ENCODE measurements at regions not wholly inside any gene's neighbourhood (a gene's known extent, or its start where the extent isn't known, plus 50 kb on each side); places are given as distances from the start of the nearest gene placed in this dataset.

DNA sequence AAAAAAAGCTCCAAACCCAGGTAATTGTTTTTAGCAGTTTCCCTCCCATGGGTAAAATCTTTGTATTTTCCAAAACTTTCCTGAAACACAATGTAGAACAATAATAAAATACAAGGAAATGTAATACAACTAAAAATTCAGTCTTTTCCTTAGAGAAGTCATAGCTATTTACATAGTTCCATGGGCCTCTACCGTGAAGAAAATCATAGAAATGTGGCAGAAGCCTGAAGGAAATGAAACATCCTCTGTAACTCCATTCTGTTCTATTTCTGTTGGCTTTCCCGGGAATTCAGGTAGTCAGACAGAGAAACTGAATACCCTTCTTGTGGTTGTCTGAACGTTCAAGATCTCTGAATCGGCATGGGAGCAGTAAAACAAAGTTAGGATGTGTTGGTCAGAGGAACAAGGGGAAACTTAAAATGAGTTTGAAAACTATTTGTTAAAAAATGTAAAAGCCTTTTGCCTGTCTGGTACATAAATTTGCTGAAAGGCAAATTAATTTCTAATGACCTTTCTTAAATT, 202.4 kb upstream of the ZNF608 start:
- H3K27ac ChIP-seq = no peak overlapping the region
- H3K36me3 ChIP-seq = no peaks in the 10 kb centered on the region
- DNase-seq = no peak
- H3K4me3 ChIP-seq = no peak overlapping the region
- intact Hi-C loops (cut with DNase I) = no loop called here
- no peaks in the 10 kb centered on the region for H3K4me1 ChIP-seq
- TF ChIP-seq EP300 (IDR thresholded peaks at IDR 0.05) (no peak), POLR2A (IDR thresholded peaks at IDR 0.05) (no peak), POLR2AphosphoS5 (IDR thresholded peaks at IDR 0.05) (no peak)
- TF ChIP-seq, protein P1, sequence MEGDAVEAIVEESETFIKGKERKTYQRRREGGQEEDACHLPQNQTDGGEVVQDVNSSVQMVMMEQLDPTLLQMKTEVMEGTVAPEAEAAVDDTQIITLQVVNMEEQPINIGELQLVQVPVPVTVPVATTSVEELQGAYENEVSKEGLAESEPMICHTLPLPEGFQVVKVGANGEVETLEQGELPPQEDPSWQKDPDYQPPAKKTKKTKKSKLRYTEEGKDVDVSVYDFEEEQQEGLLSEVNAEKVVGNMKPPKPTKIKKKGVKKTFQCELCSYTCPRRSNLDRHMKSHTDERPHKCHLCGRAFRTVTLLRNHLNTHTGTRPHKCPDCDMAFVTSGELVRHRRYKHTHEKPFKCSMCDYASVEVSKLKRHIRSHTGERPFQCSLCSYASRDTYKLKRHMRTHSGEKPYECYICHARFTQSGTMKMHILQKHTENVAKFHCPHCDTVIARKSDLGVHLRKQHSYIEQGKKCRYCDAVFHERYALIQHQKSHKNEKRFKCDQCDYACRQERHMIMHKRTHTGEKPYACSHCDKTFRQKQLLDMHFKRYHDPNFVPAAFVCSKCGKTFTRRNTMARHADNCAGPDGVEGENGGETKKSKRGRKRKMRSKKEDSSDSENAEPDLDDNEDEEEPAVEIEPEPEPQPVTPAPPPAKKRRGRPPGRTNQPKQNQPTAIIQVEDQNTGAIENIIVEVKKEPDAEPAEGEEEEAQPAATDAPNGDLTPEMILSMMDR (IDR thresholded peaks at IDR 0.05) = no peak
- 46 to 58% methylated on average over 4 of the region's 4 CpGs for WGBS, 2 donors
- no peaks in the 10 kb centered on the region for H3K9me3 ChIP-seq
- no peaks in the 10 kb centered on the region for H3K27me3 ChIP-seq

DNA sequence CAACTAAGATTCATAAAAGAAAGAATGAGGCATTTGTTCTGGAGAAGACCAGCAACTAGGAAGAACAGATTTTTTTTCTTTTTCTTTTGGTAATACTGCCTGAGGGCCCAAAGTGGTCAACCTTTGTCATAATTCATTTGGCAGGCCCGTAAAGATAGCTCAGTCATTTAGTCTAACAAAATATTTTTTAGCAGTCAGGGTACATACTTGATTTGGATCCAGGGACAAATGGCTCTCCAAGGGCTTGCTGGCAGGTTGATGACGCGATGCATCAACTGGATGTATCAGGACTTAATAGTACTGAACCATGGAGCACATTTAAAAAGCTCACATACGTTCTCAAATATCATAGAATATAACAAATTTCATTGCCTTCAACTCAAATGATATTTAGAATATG, 203.4 kb upstream of the ZNF608 start:
- TF ChIP-seq EP300 (IDR thresholded peaks at IDR 0.05) (no peak), POLR2AphosphoS5 (IDR thresholded peaks at IDR 0.05) (peak in 2 of 4 donors; percentile 15 to 22)
- Histone ChIP-seq H3K4me3 (no peak overlapping the region), H3K4me1 (no peaks in the 10 kb centered on the region), H3K27ac (no peak overlapping the region), H3K36me3 (no peaks in the 10 kb centered on the region), H3K9me3 (no peaks in the 10 kb centered on the region), H3K27me3 (no peaks in the 10 kb centered on the region)
- WGBS, 2 donors = 91% methylated on average over 4 of the region's 4 CpGs
- DNase-seq = no peak
- intact Hi-C loops (cut with DNase I) = no loop called here

DNA sequence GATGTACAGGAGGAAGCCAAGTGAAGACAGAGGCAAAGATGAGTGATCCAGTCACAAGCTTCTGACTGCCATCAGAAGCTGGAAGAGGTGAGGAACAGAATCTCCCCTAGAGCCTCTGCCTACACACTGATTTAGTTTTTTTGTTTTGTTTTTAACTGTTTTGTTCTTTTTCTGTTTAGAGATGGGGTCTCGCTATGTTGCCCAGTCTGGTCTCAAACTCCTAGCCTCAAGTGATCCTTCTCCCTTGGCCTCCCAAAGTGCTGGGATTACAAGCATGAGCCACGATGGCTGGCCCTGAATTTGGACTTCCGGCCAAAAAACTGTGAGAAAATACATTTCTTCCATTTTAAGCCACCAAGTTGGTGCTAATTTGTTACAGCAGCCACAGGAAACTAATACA, 204.7 kb upstream of the ZNF608 start:
- no peaks in the 10 kb centered on the region for H3K9me3 ChIP-seq
- H3K27me3 ChIP-seq = no peaks in the 10 kb centered on the region
- no peak overlapping the region for H3K27ac ChIP-seq
- WGBS, 2 donors = 92 to 95% methylated on average over 3 of the region's 3 CpGs
- TF ChIP-seq, protein P1 (IDR thresholded peaks at IDR 0.05) = no peak
- TF ChIP-seq EP300 (IDR thresholded peaks at IDR 0.05) (no peak), POLR2AphosphoS5 (IDR thresholded peaks at IDR 0.05) (no peak)
- no peaks in the 10 kb centered on the region for H3K36me3 ChIP-seq
- no peak for DNase-seq
- intact Hi-C loops (cut with DNase I) = no loop called here
- H3K4me1 ChIP-seq = no peaks in the 10 kb centered on the region
- no peak overlapping the region for H3K4me3 ChIP-seq

DNA sequence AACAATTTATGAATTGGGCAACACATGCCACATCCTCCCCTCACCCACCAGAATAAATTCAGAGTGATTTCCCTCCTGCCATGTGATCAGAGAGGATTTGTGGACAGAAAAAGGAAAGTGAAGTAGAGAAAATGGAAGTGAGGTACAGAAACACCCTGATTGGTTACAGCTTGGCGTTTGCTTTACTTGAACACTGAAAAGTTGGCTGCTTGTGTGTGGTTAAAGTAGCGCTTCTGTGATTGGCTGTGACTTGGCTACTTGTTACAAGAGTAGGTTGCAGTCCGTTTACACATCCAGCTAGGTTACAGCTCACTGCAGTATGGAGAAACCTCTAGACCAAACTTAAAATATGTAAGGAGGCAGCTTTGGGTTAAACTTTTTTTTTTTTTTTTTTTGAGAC, 205.2 kb upstream of the ZNF608 start:
- no peaks in the 10 kb centered on the region for H3K9me3 ChIP-seq
- intact Hi-C loops (cut with DNase I) = no loop called here
- TF ChIP-seq EP300 (IDR thresholded peaks at IDR 0.05) (no peak), POLR2A (IDR thresholded peaks at IDR 0.05) (no peak), POLR2AphosphoS5 (IDR thresholded peaks at IDR 0.05) (no peak)
- TF ChIP-seq, protein P1 (IDR thresholded peaks at IDR 0.05) = no peak
- H3K27ac ChIP-seq = no peak overlapping the region
- WGBS, 2 donors = 83 to 88% methylated on average over 3 of the region's 3 CpGs
- no peak overlapping the region for H3K4me3 ChIP-seq
- H3K27me3 ChIP-seq = no peaks in the 10 kb centered on the region
- H3K36me3 ChIP-seq = no peaks in the 10 kb centered on the region
- no peaks in the 10 kb centered on the region for H3K4me1 ChIP-seq
- no peak for DNase-seq

DNA sequence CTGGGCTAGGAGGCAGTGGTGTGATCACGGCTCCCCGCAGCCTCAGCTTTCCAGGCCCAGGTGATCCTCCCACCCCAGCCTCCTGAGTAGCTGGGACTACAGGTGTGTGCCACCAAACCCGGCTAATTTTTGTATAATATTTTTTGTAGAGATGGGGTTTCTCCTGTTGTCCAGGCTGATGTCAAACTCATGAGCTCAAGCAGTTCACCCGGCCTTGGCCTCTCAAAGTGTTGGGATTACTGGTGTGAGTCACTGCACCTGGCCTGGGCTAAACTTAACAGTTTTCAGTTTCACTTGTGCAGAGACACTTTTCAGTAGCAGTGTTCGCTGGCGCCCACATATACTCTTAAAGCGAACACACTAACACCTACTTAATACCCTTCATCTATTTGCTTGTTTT, 205.6 kb upstream of the ZNF608 start:
- WGBS, 2 donors = 78 to 82% methylated on average over 7 of the region's 7 CpGs
- no peak for TF ChIP-seq EP300 (IDR thresholded peaks at IDR 0.05)
- no peak for TF ChIP-seq POLR2AphosphoS5 (IDR thresholded peaks at IDR 0.05)
- TF ChIP-seq POLR2A (IDR thresholded peaks at IDR 0.05) = no peak
- TF ChIP-seq, protein P1 (IDR thresholded peaks at IDR 0.05) = no peak
- intact Hi-C loops (cut with DNase I) = no loop called here
- no peak for DNase-seq
- Histone ChIP-seq H3K4me1 (no peaks in the 10 kb centered on the region), H3K9me3 (no peaks in the 10 kb centered on the region), H3K27ac (no peak overlapping the region), H3K27me3 (no peaks in the 10 kb centered on the region), H3K36me3 (no peaks in the 10 kb centered on the region), H3K4me3 (no peak overlapping the region)

Data from sigmoid colon (tissue), 6 donors.